ENCODE measurements at regions not wholly inside any gene's neighbourhood (a gene's known extent, or its start where the extent isn't known, plus 50 kb on each side); places are given as distances from the start of the nearest gene placed in this dataset.

- peak overlapping the region; percentile 97 for H3K27ac ChIP-seq
- ATAC-seq (no peak), DNase-seq (no peak)
- H3K36me3 ChIP-seq: no peaks in the 10 kb centered on the region
- peak overlapping the region; percentile 38 for H3K4me3 ChIP-seq
- intact Hi-C loops (cut with DNase I): no loop called here
- TF ChIP-seq CTCF (IDR thresholded peaks at IDR 0.05): no peak
- no peaks in the 10 kb centered on the region for H3K27me3 ChIP-seq (ENCODE audit: low read depth)
- no peaks in the 10 kb centered on the region for H3K9me3 ChIP-seq
- H3K4me1 ChIP-seq: peaks cover 79% of the 10 kb centered on the region
Observed at GRCh38 chr22:46065691-46066454, 84.5 kb upstream of the PPARA start.

GRCh38 chr22:46066691-46067090 lies 83.6 kb upstream of the PPARA start:
- Histone ChIP-seq H3K36me3 (no peaks in the 10 kb centered on the region), H3K9me3 (no peaks in the 10 kb centered on the region), H3K27ac (peak overlapping the region; percentile 97), H3K27me3 (ENCODE audit: low read depth) (no peaks in the 10 kb centered on the region), H3K4me1 (peaks cover 76% of the 10 kb centered on the region), H3K4me3 (peak overlapping the region; percentile 38)
- intact Hi-C loops (cut with DNase I): no loop called here
- DNase-seq (peak; percentile 25), ATAC-seq (no peak)
- TF ChIP-seq CTCF (IDR thresholded peaks at IDR 0.05): no peak

GRCh38 chr22:46067159-46068111 lies 82.9 kb upstream of the PPARA start:
- Histone ChIP-seq H3K27ac (peak overlapping the region; percentile 97), H3K36me3 (no peaks in the 10 kb centered on the region), H3K4me1 (peaks cover 70% of the 10 kb centered on the region), H3K4me3 (peak overlapping the region; percentile 38), H3K9me3 (no peaks in the 10 kb centered on the region), H3K27me3 (ENCODE audit: low read depth) (no peaks in the 10 kb centered on the region)
- TF ChIP-seq CTCF (IDR thresholded peaks at IDR 0.05): no peak
- intact Hi-C loops (cut with DNase I): no loop called here
- no peak for ATAC-seq
- DNase-seq: peak; percentile 16

- peak overlapping the region; percentile 97 for H3K27ac ChIP-seq
- H3K36me3 ChIP-seq: no peaks in the 10 kb centered on the region
- peak overlapping the region; percentile 65 for H3K4me3 ChIP-seq
- H3K27me3 ChIP-seq (ENCODE audit: low read depth): no peaks in the 10 kb centered on the region
- intact Hi-C loops (cut with DNase I): no loop called here
- no peak for TF ChIP-seq CTCF (IDR thresholded peaks at IDR 0.05)
- H3K4me1 ChIP-seq: peaks cover 62% of the 10 kb centered on the region
- ATAC-seq: no peak
- no peak for DNase-seq
- no peaks in the 10 kb centered on the region for H3K9me3 ChIP-seq
Observed at GRCh38 chr22:46068181-46068592, 82.1 kb upstream of the PPARA start.

- H3K36me3 ChIP-seq: no peaks in the 10 kb centered on the region
- H3K27ac ChIP-seq: peak overlapping the region; percentile 97
- H3K9me3 ChIP-seq: no peaks in the 10 kb centered on the region
- H3K4me3 ChIP-seq: peak overlapping the region; percentile 65
- H3K4me1 ChIP-seq: peaks cover 56% of the 10 kb centered on the region
- H3K27me3 ChIP-seq (ENCODE audit: low read depth): no peaks in the 10 kb centered on the region
- intact Hi-C loops (cut with DNase I): no loop called here
- no peak for ATAC-seq
- no peak for TF ChIP-seq CTCF (IDR thresholded peaks at IDR 0.05)
- DNase-seq: peak; percentile 52
Observed at GRCh38 chr22:46068593-46069491, 81.5 kb upstream of the PPARA start.
